ENCODE measurements at regions not wholly inside any gene's neighbourhood (a gene's known extent, or its start where the extent isn't known, plus 50 kb on each side); places are given as distances from the start of the nearest gene placed in this dataset.
A peak's percentile ranks its signal among the peaks of the same experiment; 100 is the strongest.

DNA sequence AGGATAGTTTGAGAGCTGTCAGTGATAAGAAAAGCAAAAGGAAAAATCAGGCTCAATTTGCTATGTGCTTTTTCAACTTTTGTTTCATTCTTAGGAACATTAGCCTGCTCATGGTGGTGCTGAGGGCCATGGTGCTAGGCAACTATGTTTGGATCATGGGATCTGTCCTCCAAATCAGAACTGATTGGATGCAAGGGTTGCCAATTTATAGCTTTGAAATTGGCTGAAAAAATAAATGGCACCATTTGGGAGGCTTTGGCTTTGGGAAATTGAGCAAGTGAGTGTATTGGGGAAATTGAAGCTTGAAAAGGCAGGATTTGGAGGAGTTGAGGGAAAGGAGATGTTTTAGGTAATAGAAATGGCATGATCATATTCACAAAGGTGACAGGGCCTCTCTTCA is 103.8 kb downstream of the CYP26A1 start:
- TF ChIP-seq, protein P1, sequence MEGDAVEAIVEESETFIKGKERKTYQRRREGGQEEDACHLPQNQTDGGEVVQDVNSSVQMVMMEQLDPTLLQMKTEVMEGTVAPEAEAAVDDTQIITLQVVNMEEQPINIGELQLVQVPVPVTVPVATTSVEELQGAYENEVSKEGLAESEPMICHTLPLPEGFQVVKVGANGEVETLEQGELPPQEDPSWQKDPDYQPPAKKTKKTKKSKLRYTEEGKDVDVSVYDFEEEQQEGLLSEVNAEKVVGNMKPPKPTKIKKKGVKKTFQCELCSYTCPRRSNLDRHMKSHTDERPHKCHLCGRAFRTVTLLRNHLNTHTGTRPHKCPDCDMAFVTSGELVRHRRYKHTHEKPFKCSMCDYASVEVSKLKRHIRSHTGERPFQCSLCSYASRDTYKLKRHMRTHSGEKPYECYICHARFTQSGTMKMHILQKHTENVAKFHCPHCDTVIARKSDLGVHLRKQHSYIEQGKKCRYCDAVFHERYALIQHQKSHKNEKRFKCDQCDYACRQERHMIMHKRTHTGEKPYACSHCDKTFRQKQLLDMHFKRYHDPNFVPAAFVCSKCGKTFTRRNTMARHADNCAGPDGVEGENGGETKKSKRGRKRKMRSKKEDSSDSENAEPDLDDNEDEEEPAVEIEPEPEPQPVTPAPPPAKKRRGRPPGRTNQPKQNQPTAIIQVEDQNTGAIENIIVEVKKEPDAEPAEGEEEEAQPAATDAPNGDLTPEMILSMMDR (IDR thresholded peaks at IDR 0.05; ENCODE audit: low read depth, low read length): no peak
- peak overlapping the region; percentile 42 for H3K27ac ChIP-seq
- no peaks in the 10 kb centered on the region for H3K36me3 ChIP-seq
- DNase-seq (ENCODE audit: low read depth in 1 of 2, low spot score in 1 of 2): no peak
- no peaks in the 10 kb centered on the region for H3K27me3 ChIP-seq
- H3K4me1 ChIP-seq (ENCODE audit: low read depth): peaks cover 17% of the 10 kb centered on the region
- no peaks in the 10 kb centered on the region for H3K9me3 ChIP-seq (ENCODE audit: low read depth)
- H3K4me3 ChIP-seq: no peak overlapping the region

DNA sequence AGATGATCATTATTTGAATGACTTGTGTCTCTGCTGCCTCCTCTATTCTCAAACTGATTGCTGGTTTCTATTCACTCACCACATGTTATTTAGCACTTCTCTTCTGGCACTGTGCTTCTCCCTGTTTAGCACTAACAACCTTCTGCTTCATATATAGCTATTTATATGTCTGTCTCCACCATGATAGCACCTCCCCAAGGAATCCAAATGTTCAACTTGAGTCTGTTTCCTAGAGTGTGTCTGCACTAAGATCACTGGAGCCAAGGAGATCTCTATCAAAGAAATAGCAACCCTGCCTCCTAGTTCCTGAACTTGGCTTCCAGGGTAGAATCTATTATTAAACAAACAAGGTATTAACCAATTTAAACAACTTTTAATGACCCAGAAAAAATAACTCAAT is 104.5 kb downstream of the CYP26A1 start:
- Histone ChIP-seq H3K4me3 (no peak overlapping the region), H3K27me3 (no peaks in the 10 kb centered on the region), H3K4me1 (ENCODE audit: low read depth) (peaks cover 17% of the 10 kb centered on the region), H3K36me3 (no peaks in the 10 kb centered on the region), H3K9me3 (ENCODE audit: low read depth) (no peaks in the 10 kb centered on the region), H3K27ac (peak overlapping the region; percentile 42)
- TF ChIP-seq, protein P1 (IDR thresholded peaks at IDR 0.05; ENCODE audit: low read depth, low read length): no peak
- peak in 1 of 2 donors; percentile 13 for DNase-seq (ENCODE audit: low read depth in 1 of 2, low spot score in 1 of 2)

DNA sequence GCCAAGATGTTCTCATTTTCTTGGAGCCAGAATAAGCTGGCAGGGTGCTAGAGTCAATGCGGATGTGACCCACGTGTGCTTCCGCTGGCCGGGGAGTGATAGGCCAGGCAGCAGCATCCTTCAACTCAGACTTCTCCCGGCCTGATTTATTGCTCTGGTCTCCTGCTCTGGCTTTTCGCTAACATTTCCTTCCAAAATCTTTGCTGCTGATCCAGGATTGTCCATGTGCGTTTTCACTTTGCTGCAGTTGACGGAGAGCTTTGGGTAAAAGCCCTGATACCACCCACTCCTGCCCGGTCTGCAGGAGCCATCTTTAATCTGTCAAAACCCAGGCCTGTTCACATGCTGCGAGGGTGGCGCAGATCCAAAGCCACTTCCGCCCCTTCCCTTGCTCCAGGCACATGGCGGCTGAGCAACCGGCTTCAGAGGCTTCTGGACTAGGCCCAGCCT is 106.8 kb downstream of the CYP26A1 start:
- H3K4me1 ChIP-seq (ENCODE audit: low read depth): peaks cover 7% of the 10 kb centered on the region
- peak in 1 of 2 donors; percentile 86 for DNase-seq (ENCODE audit: low read depth in 1 of 2, low spot score in 1 of 2)

DNA sequence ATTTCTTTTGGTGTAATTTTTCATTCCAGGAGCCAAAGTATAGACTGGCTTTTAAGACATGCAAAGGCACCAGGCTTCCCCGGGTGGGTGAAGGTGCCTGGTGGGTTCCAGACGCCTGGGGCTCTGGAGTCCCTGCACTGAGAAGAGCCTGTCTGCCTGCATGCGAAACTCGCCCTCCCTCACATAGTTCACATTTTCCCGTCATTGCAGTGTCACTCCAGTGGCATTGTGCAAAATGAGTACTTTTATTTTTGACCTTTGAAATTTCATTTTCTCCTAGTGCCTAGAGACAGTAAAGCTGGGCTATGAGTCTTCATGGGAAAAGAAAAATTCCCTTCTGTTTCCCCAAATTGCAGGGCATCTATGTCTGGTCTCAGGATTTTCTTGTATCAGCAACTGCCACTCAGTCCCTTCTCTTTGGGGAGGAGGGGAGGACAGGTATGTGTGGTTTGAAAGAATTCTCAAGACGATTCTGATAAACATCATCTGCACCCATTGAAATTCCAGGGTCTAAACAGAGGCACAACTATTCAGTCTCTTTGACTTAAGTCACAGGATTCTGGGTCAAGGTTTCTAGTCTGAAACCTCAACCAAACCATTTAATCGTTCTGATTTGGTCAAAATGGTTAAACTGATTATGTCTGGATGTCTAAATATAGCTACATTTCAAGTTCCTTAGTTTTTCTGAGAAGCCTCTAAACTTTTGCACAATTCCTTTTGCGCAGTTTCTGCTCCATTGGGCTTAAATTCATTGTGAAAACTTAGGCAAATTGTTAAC is 107.8 kb downstream of the CYP26A1 start:
- TF ChIP-seq, protein P1 (IDR thresholded peaks at IDR 0.05; ENCODE audit: low read depth, low read length): no peak
- peaks cover 7% of the 10 kb centered on the region for H3K4me1 ChIP-seq (ENCODE audit: low read depth)
- H3K27me3 ChIP-seq: no peaks in the 10 kb centered on the region
- no peak overlapping the region for H3K4me3 ChIP-seq
- no peak overlapping the region for H3K27ac ChIP-seq
- no peak for DNase-seq (ENCODE audit: low read depth in 1 of 2, low spot score in 1 of 2)
- H3K9me3 ChIP-seq (ENCODE audit: low read depth): no peaks in the 10 kb centered on the region
- no peaks in the 10 kb centered on the region for H3K36me3 ChIP-seq

More for the DNA sequence above, 106.8 kb downstream of the CYP26A1 start:
- Histone ChIP-seq H3K36me3 (no peaks in the 10 kb centered on the region), H3K27me3 (no peaks in the 10 kb centered on the region), H3K4me3 (no peak overlapping the region), H3K27ac (no peak overlapping the region), H3K9me3 (ENCODE audit: low read depth) (no peaks in the 10 kb centered on the region)
- TF ChIP-seq, protein P1 (IDR thresholded peaks at IDR 0.05; ENCODE audit: low read depth, low read length): no peak

DNA sequence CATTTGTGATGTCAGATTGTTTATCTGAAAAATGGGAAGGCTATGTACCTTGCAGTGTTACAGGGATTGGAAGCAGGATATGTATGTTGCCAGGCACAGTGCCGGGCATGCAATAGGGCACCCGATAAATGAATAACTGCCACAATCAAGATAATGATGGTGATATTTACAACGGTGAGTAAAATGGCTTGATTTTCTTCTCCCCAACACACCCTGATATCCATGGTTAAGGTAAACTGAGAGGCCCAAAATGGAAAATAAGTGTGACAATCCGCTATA is 108.3 kb downstream of the CYP26A1 start:
- peaks cover 7% of the 10 kb centered on the region for H3K4me1 ChIP-seq (ENCODE audit: low read depth)
- no peaks in the 10 kb centered on the region for H3K36me3 ChIP-seq
- H3K9me3 ChIP-seq (ENCODE audit: low read depth): no peaks in the 10 kb centered on the region
- H3K4me3 ChIP-seq: no peak overlapping the region
- no peak for DNase-seq (ENCODE audit: low read depth in 1 of 2, low spot score in 1 of 2)
- H3K27ac ChIP-seq: no peak overlapping the region
- TF ChIP-seq, protein P1 (IDR thresholded peaks at IDR 0.05; ENCODE audit: low read depth, low read length): no peak
- no peaks in the 10 kb centered on the region for H3K27me3 ChIP-seq

All from cardiac muscle cell (in vitro differentiated cells and primary cell).